ENCODE measurements at regions not wholly inside any gene's neighbourhood (a gene's known extent, or its start where the extent isn't known, plus 50 kb on each side); places are given as distances from the start of the nearest gene placed in this dataset.

GRCh38 chr13:24983094-24983493 is 112.8 kb upstream of the PABPC3 start:
- TF ChIP-seq POLR2A (IDR thresholded peaks at IDR 0.05) (no peak), CTCF (IDR thresholded peaks at IDR 0.05) (no peak)

All from sigmoid colon (tissue), 3 donors.